Adipocyte (in vitro differentiated cells): ENCODE measurements at regions not wholly inside any gene's neighbourhood (a gene's known extent, or its start where the extent isn't known, plus 50 kb on each side); places are given as distances from the start of the nearest gene placed in this dataset.

Experiments used
- DNase-seq: peaks from one replicate; pipeline ENCODE4 v3.0.0-alpha.2; 2015; ENCODE audit warnings: low read depth
- H3K27me3 ChIP-seq: replicated peaks from 2 replicates; pipeline ENCODE4 v1.7.0; 2013; ENCODE audit warnings: mild to moderate bottlenecking, low read length, moderate library complexity; ENCODE audit not compliant: control insufficient read depth, insufficient read depth
- H3K36me3 ChIP-seq: 2 replicates; pipeline ENCODE4 v1.7.0; 2013; ENCODE audit warnings: low read length, mild to moderate bottlenecking, moderate library complexity; ENCODE audit not compliant: control insufficient read depth, insufficient read depth, severe bottlenecking
- H3K4me1 ChIP-seq: 2 replicates; pipeline ENCODE4 v1.7.0; 2013; ENCODE audit warnings: mild to moderate bottlenecking, low read length, moderate library complexity; ENCODE audit not compliant: control insufficient read depth, insufficient read depth
- H3K4me3 ChIP-seq: 2 replicates; pipeline ENCODE4 v1.7.0; 2013; ENCODE audit warnings: mild to moderate bottlenecking, low read length, moderate library complexity
- H3K9ac ChIP-seq: 2 replicates; pipeline ENCODE4 v1.7.0; 2013; ENCODE audit warnings: mild to moderate bottlenecking, low read length, moderate library complexity
- H3K9me3 ChIP-seq: 2 replicates; pipeline ENCODE4 v1.7.0; 2013; ENCODE audit warnings: mild to moderate bottlenecking, low read length, moderate library complexity; ENCODE audit not compliant: control insufficient read depth

GRCh38 chr5:13640270-13640669 lies 304.2 kb downstream of the DNAH5 start:
- H3K4me1 ChIP-seq: no peaks in the 10 kb centered on the region
- no peak overlapping the region for H3K9ac ChIP-seq
- no peak overlapping the region for H3K4me3 ChIP-seq
- H3K9me3 ChIP-seq: no peaks in the 10 kb centered on the region
- H3K27me3 ChIP-seq: no peaks in the 10 kb centered on the region
- no peaks in the 10 kb centered on the region for H3K36me3 ChIP-seq
- no peak for DNase-seq

DNA sequence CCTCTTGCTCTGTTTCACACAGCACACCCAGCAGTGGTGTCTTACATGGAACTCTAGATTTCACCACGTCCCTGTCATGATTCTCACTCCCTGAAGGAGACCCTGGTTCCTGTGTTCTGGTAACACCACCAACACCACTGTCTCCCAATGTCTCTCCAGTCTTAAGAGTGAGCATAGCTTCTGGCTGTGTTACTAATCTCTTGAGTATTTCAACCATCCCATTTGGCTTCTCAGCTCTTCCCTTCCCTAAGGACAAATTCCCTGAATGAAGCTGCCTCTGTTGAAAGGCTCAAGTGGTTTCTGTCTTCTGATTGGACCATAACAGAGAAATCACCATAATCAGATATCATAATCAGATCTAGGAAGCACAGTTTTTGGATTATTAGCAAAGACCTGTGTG lies 311.8 kb downstream of the DNAH5 start:
- Histone ChIP-seq H3K27me3 (no peaks in the 10 kb centered on the region), H3K36me3 (no peaks in the 10 kb centered on the region), H3K4me3 (no peak overlapping the region), H3K4me1 (no peaks in the 10 kb centered on the region), H3K9ac (no peak overlapping the region), H3K9me3 (no peaks in the 10 kb centered on the region)
- DNase-seq: peak; percentile 0

- H3K4me3 ChIP-seq: no peak overlapping the region
- no peak for DNase-seq
- no peaks in the 10 kb centered on the region for H3K27me3 ChIP-seq
- H3K9me3 ChIP-seq: no peaks in the 10 kb centered on the region
- no peaks in the 10 kb centered on the region for H3K36me3 ChIP-seq
- no peaks in the 10 kb centered on the region for H3K4me1 ChIP-seq
- H3K9ac ChIP-seq: no peak overlapping the region
Measured at GRCh38 chr5:13629218-13629617, 315.3 kb downstream of the DNAH5 start.

DNA sequence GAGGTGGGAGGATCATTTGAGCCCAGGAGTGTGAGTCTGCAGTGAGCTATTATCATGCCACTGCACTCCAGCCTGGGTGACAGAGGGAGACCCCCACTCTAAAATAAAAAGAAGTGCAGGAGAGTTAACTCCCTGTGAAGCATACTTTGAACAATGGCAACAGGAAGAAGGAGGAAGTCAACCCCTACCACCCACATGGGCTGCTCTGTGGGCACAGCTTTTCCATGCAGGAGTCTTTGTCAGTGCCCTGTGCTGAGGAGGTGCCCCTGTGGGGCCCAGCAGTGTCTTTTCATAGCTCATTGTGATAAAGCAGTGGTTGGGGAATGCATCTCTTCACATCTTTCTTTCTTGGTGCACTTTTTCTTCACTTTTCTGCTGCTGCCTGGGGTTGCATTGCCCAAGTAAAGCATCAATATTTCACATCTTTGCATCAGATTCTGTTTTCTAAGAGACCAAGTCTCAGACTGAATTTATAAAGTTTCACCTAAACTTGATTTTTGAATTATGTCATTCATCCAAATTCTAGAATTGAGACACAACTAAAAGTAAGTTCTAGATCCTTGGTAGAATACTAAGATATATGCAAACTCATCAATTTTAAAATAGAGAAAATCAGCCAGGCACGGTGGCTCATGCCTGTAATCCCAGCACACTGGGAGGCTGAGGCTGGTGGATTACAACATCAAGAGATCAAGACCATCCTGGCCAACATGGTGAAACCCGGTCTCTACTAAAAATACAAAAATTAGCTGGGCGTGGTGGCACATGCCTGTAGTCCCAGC lies 316.6 kb downstream of the DNAH5 start:
- H3K9ac ChIP-seq: no peak overlapping the region
- H3K4me3 ChIP-seq: no peak overlapping the region
- no peaks in the 10 kb centered on the region for H3K27me3 ChIP-seq
- no peaks in the 10 kb centered on the region for H3K4me1 ChIP-seq
- no peaks in the 10 kb centered on the region for H3K36me3 ChIP-seq
- DNase-seq: no peak
- H3K9me3 ChIP-seq: no peaks in the 10 kb centered on the region

DNA sequence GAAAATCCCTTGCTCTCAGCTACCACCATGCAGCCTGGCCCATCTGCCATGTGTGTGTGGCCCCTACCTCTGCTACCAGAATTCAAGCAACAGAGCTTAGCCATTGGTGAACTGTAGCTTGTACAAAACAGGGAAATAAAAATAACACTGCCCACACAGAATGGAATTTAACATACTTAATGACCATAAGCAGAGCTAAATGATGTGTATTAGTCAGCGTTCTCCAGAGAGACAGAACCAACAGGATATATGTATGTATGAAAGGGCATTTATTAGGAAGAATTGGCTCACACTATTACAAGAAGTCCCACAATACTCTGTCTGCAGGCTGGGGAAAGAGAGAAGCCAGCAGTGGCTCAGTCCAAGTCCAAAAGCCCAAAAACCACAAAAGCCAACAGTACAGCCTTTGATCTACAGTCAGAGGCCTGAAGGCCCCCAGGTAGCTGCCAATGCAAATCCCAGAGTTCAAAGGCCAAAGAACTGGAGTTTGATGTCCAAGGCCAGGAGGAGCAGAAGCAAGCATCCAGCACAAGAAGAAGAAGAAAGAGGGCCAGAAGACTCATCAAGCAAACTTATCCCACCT lies 318.8 kb downstream of the DNAH5 start:
- Histone ChIP-seq H3K36me3 (no peaks in the 10 kb centered on the region), H3K4me3 (no peak overlapping the region), H3K9me3 (no peaks in the 10 kb centered on the region), H3K27me3 (no peaks in the 10 kb centered on the region), H3K4me1 (no peaks in the 10 kb centered on the region), H3K9ac (no peak overlapping the region)
- DNase-seq: no peak

DNA sequence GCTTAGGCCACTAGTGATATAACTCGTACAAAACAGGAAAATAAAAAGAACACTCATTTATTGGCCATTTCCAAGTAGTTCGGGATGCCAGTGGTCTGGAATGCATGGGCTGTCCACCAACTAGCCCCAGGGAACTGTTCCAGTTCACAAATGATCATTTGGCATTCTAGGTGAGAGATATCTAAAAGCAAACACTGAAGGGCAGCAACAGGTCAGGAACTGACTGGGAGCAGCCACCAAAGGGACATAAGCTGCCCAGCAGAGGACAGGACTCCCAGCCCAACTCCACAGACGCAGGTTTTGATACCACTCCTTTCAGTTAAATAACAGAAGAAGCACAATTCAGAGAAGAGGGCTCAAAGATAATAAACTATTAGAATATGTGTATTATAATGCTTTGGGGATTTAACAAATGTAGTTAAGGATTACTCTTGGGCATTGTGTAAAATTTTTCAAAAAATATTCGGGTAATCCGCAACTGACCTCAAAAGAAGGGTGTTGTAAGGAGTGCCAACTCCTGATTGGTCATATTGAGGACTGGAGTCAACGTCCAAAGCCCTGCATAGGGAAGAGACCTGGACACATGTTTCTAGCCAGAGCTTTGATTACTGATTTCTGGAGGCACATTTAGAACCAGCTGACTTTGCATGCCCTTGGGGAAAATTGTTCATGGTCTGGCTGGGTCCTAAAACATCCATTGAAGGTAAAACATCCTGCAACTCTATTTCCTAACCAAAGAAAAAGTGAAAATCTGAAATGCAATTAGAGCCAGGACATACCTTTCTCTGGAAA lies 320.0 kb downstream of the DNAH5 start:
- no peaks in the 10 kb centered on the region for H3K36me3 ChIP-seq
- H3K4me3 ChIP-seq: no peak overlapping the region
- DNase-seq: no peak
- H3K27me3 ChIP-seq: no peaks in the 10 kb centered on the region
- H3K9me3 ChIP-seq: no peaks in the 10 kb centered on the region
- no peaks in the 10 kb centered on the region for H3K4me1 ChIP-seq
- H3K9ac ChIP-seq: no peak overlapping the region

- no peak for DNase-seq
- Histone ChIP-seq H3K27me3 (no peaks in the 10 kb centered on the region), H3K9ac (no peak overlapping the region), H3K36me3 (no peaks in the 10 kb centered on the region), H3K9me3 (peaks cover 12% of the 10 kb centered on the region), H3K4me3 (no peak overlapping the region), H3K4me1 (no peaks in the 10 kb centered on the region)
Measured at GRCh38 chr5:13613621-13614020, 330.9 kb downstream of the DNAH5 start.

DNA sequence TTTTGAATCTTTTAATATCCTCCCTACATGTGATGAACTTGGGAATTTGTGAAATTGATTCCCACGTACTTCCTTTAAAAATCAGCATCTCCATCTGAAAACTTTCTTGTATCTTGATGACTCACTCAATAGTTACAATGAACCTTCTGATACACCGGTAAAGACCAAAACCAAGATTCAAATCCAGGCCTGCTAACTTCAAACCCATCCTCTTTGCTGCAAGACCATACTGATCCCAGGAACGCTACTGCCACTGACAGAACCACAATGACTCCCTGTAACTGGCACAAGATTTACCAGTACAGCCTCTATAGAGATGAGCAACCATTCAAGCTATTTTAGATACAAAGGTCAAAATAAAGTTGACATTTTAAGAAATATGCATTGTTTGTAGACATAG lies 332.9 kb downstream of the DNAH5 start:
- no peaks in the 10 kb centered on the region for H3K4me1 ChIP-seq
- H3K27me3 ChIP-seq: no peaks in the 10 kb centered on the region
- H3K9ac ChIP-seq: no peak overlapping the region
- peaks cover 7% of the 10 kb centered on the region for H3K9me3 ChIP-seq
- no peak overlapping the region for H3K4me3 ChIP-seq
- H3K36me3 ChIP-seq: no peaks in the 10 kb centered on the region
- DNase-seq: no peak

DNA sequence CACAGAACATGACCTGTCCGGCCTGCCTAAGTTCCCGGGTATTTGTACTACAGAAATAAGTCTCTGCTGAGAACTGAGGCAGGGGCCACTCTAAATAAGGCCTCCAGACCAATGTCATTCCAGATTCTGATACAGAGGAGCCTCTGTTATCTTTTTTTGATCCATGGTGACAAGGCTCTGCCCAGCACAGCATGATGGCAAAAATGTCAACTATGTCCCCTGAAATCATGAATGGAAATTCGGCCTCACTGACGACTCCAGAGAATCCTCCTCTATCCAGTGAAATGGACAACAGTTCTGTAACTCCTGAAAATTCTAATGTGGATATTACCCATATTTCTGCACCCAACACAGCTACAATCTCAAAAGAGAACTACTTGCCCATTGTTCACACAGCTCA lies 335.0 kb downstream of the DNAH5 start:
- Histone ChIP-seq H3K9ac (no peak overlapping the region), H3K9me3 (no peaks in the 10 kb centered on the region), H3K27me3 (no peaks in the 10 kb centered on the region), H3K4me1 (no peaks in the 10 kb centered on the region), H3K36me3 (no peaks in the 10 kb centered on the region), H3K4me3 (no peak overlapping the region)
- no peak for DNase-seq

- H3K9me3 ChIP-seq: no peaks in the 10 kb centered on the region
- H3K36me3 ChIP-seq: no peaks in the 10 kb centered on the region
- DNase-seq: no peak
- no peaks in the 10 kb centered on the region for H3K4me1 ChIP-seq
- no peak overlapping the region for H3K4me3 ChIP-seq
- no peak overlapping the region for H3K9ac ChIP-seq
- H3K27me3 ChIP-seq: no peaks in the 10 kb centered on the region
Measured at GRCh38 chr5:13606051-13606450, 338.4 kb downstream of the DNAH5 start.

GRCh38 chr5:13601112-13601511 lies 343.4 kb downstream of the DNAH5 start:
- Histone ChIP-seq H3K4me1 (no peaks in the 10 kb centered on the region), H3K36me3 (no peaks in the 10 kb centered on the region), H3K9me3 (no peaks in the 10 kb centered on the region), H3K27me3 (no peaks in the 10 kb centered on the region), H3K9ac (no peak overlapping the region), H3K4me3 (no peak overlapping the region)
- no peak for DNase-seq
